Neural cell (in vitro differentiated cells): ENCODE measurements at regions not wholly inside any gene's neighbourhood (a gene's known extent, or its start where the extent isn't known, plus 50 kb on each side); places are given as distances from the start of the nearest gene placed in this dataset.

Experiments used
- H2AFZ ChIP-seq: fragments of 200-600, 300-800 bp; sonication (generic), shearing (Covaris generic); 2 replicates; pipeline ENCODE4 v1.6.0; 2014; ENCODE audit warnings: low read depth, mild to moderate bottlenecking, antibody characterized with exemption, low read length, moderate library complexity
- H3F3A ChIP-seq: fragments of 200-600 bp; shearing (Covaris generic); 2 replicates; pipeline ENCODE4 v1.6.1; 2016; ENCODE audit warnings: mild to moderate bottlenecking, moderate library complexity, mixed read lengths, antibody characterized with exemption, low read length; ENCODE audit not compliant: insufficient read depth, poor library complexity, severe bottlenecking
- H3K27ac ChIP-seq: fragments of 200-600, 300-800 bp; sonication (generic), shearing (Covaris generic); 2 replicates; pipeline ENCODE4 v1.5.1; 2014; ENCODE audit warnings: mild to moderate bottlenecking, low read length, moderate library complexity
- H3K27me3 ChIP-seq: fragments of 300-800, 200-600 bp; sonication (generic), shearing (Covaris generic); 2 replicates; pipeline ENCODE4 v1.6.0; 2014; ENCODE audit warnings: mild to moderate bottlenecking, low read depth, low read length, moderate library complexity; ENCODE audit not compliant: insufficient read depth
- H3K36me3 ChIP-seq: fragments of 300-800, 200-600 bp; sonication (generic), shearing (Covaris generic); 2 replicates; pipeline ENCODE4 v1.5.1; 2014; ENCODE audit warnings: mild to moderate bottlenecking, antibody characterized with exemption, low read length, moderate library complexity; ENCODE audit not compliant: insufficient read depth
- H3K4me2 ChIP-seq: fragments of 300-800, 200-600 bp; sonication (generic), shearing (Covaris generic); 2 replicates; pipeline ENCODE4 v1.6.0; 2014; ENCODE audit warnings: mild to moderate bottlenecking, low read length
- H3K4me3 ChIP-seq: fragments of 300-800, 200-600 bp; sonication (generic), shearing (Covaris generic); 2 replicates; pipeline ENCODE4 v1.5.1; 2014; ENCODE audit warnings: mild to moderate bottlenecking, low read length, moderate library complexity
- H3K79me2 ChIP-seq: fragments of 200-600 bp; shearing (Covaris generic); replicated peaks from 2 replicates; pipeline ENCODE4 v1.6.0; 2014; ENCODE audit warnings: mild to moderate bottlenecking, low read length, moderate library complexity; ENCODE audit not compliant: insufficient read depth
- H3K9ac ChIP-seq: fragments of 300-800, 200-600 bp; sonication (generic), shearing (Covaris generic); 2 replicates; pipeline ENCODE4 v1.6.1; 2016; ENCODE audit warnings: mild to moderate bottlenecking, low read length, mixed read lengths
- H3K9me2 ChIP-seq: fragments of 200-600 bp; shearing (Covaris generic); 2 replicates; pipeline ENCODE4 v1.6.1; 2016; ENCODE audit warnings: mild to moderate bottlenecking, low read length, mixed read lengths; ENCODE audit not compliant: insufficient read depth
- H3K9me3 ChIP-seq: fragments of 200-600, 300-800 bp; sonication (generic), shearing (Covaris generic); 2 replicates; pipeline ENCODE4 v1.6.1; 2016; ENCODE audit warnings: mild to moderate bottlenecking, mixed run types, low read length, moderate library complexity, mixed read lengths
- H4K20me1 ChIP-seq: fragments of 200-600 bp; shearing (Covaris generic); 2 replicates; pipeline ENCODE4 v1.6.1; 2016; ENCODE audit warnings: mild to moderate bottlenecking, mixed run types; ENCODE audit not compliant: insufficient read depth
- EP300 ChIP-seq: fragments of 450-650 bp; conservative IDR thresholded peaks from 2 replicates; pipeline ENCODE4 v1.6.1; 2014; ENCODE audit warnings: antibody characterized with exemption, mild to moderate bottlenecking, moderate library complexity; ENCODE audit not compliant: poor library complexity, severe bottlenecking
- EZH2 ChIP-seq: fragments of 200-600, 300-800 bp; shearing (Covaris generic), sonication (generic); IDR thresholded peaks from 2 replicates; pipeline ENCODE4 v1.6.1; 2014; ENCODE audit warnings: antibody characterized with exemption, low read length, borderline replicate concordance, mild to moderate bottlenecking; ENCODE audit not compliant: insufficient read depth, poor library complexity, severe bottlenecking
- MXI1 ChIP-seq: fragments of 450-650 bp; conservative IDR thresholded peaks from 2 replicates; pipeline ENCODE4 v1.6.1; 2014; ENCODE audit warnings: antibody characterized with exemption, mild to moderate bottlenecking; ENCODE audit not compliant: poor library complexity, severe bottlenecking
- POLR2AphosphoS5 ChIP-seq: IDR thresholded peaks from 2 replicates; pipeline ENCODE4 v1.6.1; 2012
- RAD21 ChIP-seq: fragments of 450-650 bp; conservative IDR thresholded peaks from 2 replicates; pipeline ENCODE4 v1.6.1; 2014; ENCODE audit warnings: antibody characterized with exemption, mild to moderate bottlenecking, moderate library complexity
- SMC3 ChIP-seq: fragments of 450-650 bp; conservative IDR thresholded peaks from 2 replicates; pipeline ENCODE4 v1.6.1; 2014; ENCODE audit warnings: antibody characterized with exemption, mild to moderate bottlenecking, moderate library complexity; ENCODE audit not compliant: poor library complexity
- TAF1 ChIP-seq: IDR thresholded peaks from 2 replicates; pipeline ENCODE4 v1.6.1; 2012; ENCODE audit warnings: low read depth
- TF ChIP-seq, protein P1 (sequence below): IDR thresholded peaks from 2 replicates; pipeline ENCODE4 v1.6.1; 2012; ENCODE audit warnings: borderline replicate concordance
- TF ChIP-seq, protein P2 (sequence below): fragments of 450-650 bp; IDR thresholded peaks from 2 replicates; pipeline ENCODE4 v1.5.1; 2014; ENCODE audit warnings: antibody characterized with exemption, mild to moderate bottlenecking, moderate library complexity; ENCODE audit not compliant: poor library complexity, severe bottlenecking

GRCh38 chrX:13495232-13495631 lies 74.2 kb upstream of the EGFL6 start:
- Histone ChIP-seq H3K9ac (no peak overlapping the region), H3K4me2 (no peak overlapping the region), H3K27ac (no peak overlapping the region), H2AFZ (no peak overlapping the region), H3K9me2 (no peaks in the 10 kb centered on the region), H3K4me3 (no peak overlapping the region), H3K27me3 (no peaks in the 10 kb centered on the region), H3K79me2 (no peaks in the 10 kb centered on the region), H3K36me3 (no peaks in the 10 kb centered on the region), H4K20me1 (no peaks in the 10 kb centered on the region), H3F3A (no peaks in the 10 kb centered on the region), H3K9me3 (no peaks in the 10 kb centered on the region)
- TF ChIP-seq, protein P1, sequence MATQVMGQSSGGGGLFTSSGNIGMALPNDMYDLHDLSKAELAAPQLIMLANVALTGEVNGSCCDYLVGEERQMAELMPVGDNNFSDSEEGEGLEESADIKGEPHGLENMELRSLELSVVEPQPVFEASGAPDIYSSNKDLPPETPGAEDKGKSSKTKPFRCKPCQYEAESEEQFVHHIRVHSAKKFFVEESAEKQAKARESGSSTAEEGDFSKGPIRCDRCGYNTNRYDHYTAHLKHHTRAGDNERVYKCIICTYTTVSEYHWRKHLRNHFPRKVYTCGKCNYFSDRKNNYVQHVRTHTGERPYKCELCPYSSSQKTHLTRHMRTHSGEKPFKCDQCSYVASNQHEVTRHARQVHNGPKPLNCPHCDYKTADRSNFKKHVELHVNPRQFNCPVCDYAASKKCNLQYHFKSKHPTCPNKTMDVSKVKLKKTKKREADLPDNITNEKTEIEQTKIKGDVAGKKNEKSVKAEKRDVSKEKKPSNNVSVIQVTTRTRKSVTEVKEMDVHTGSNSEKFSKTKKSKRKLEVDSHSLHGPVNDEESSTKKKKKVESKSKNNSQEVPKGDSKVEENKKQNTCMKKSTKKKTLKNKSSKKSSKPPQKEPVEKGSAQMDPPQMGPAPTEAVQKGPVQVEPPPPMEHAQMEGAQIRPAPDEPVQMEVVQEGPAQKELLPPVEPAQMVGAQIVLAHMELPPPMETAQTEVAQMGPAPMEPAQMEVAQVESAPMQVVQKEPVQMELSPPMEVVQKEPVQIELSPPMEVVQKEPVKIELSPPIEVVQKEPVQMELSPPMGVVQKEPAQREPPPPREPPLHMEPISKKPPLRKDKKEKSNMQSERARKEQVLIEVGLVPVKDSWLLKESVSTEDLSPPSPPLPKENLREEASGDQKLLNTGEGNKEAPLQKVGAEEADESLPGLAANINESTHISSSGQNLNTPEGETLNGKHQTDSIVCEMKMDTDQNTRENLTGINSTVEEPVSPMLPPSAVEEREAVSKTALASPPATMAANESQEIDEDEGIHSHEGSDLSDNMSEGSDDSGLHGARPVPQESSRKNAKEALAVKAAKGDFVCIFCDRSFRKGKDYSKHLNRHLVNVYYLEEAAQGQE = no peak
- TF ChIP-seq SMC3 (no peak), EZH2 (no peak), EP300 (no peak), MXI1 (no peak)

DNA sequence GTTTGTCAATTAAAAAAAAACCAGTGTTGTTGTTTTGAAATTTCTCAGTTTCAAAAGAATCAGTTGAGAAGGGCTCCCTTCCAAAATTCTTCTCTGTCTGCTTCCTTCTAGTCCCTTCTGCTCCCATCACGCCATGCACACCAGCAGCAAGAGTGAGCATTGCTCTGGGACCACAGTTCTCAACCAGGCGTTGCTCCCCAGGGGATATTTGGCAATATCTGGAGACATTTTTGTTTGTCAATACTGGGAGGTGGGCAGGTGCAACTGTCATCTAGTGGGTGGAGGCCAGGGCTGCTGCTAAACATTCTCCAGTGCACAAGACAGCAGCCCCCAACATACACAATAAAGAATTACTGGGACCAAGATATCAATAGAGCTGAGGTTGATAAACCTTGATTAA lies 74.8 kb upstream of the EGFL6 start:
- H3K9me3 ChIP-seq = no peaks in the 10 kb centered on the region
- H3K9ac ChIP-seq = no peak overlapping the region
- H3K27ac ChIP-seq = no peak overlapping the region
- no peak overlapping the region for H3K4me2 ChIP-seq
- no peak overlapping the region for H3K4me3 ChIP-seq
- H3K9me2 ChIP-seq = no peaks in the 10 kb centered on the region
- TF ChIP-seq, protein P2, sequence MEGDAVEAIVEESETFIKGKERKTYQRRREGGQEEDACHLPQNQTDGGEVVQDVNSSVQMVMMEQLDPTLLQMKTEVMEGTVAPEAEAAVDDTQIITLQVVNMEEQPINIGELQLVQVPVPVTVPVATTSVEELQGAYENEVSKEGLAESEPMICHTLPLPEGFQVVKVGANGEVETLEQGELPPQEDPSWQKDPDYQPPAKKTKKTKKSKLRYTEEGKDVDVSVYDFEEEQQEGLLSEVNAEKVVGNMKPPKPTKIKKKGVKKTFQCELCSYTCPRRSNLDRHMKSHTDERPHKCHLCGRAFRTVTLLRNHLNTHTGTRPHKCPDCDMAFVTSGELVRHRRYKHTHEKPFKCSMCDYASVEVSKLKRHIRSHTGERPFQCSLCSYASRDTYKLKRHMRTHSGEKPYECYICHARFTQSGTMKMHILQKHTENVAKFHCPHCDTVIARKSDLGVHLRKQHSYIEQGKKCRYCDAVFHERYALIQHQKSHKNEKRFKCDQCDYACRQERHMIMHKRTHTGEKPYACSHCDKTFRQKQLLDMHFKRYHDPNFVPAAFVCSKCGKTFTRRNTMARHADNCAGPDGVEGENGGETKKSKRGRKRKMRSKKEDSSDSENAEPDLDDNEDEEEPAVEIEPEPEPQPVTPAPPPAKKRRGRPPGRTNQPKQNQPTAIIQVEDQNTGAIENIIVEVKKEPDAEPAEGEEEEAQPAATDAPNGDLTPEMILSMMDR = no peak
- TF ChIP-seq, protein P1 = no peak
- TF ChIP-seq MXI1 = no peak
- TF ChIP-seq SMC3 = no peak
- no peak for TF ChIP-seq TAF1
- TF ChIP-seq EP300 = no peak
- no peak for TF ChIP-seq RAD21
- no peak for TF ChIP-seq POLR2AphosphoS5
- TF ChIP-seq EZH2 = no peak
- no peaks in the 10 kb centered on the region for H3F3A ChIP-seq
- no peaks in the 10 kb centered on the region for H4K20me1 ChIP-seq
- H2AFZ ChIP-seq = no peak overlapping the region
- H3K27me3 ChIP-seq = no peaks in the 10 kb centered on the region
- H3K79me2 ChIP-seq = no peaks in the 10 kb centered on the region
- H3K36me3 ChIP-seq = no peaks in the 10 kb centered on the region
